GM12874 (cell line): ENCODE measurements at regions not wholly inside any gene's neighbourhood (a gene's known extent, or its start where the extent isn't known, plus 50 kb on each side); places are given as distances from the start of the nearest gene placed in this dataset.

ENCODE experiments used
- CTCF ChIP-seq: IDR thresholded peaks from 2 replicates; pipeline ENCODE4 v1.5.1; 2011; ENCODE audit warnings: low read depth, mild to moderate bottlenecking, control low read depth, low read length, moderate library complexity; ENCODE audit not compliant: insufficient read depth

GRCh38 chr1:191662746-191663145 is 495.5 kb upstream of the RGS18 start:
- no peak for TF ChIP-seq CTCF

- no peak for TF ChIP-seq CTCF
Observed at GRCh38 chr1:191668525-191668924, 489.7 kb upstream of the RGS18 start.

- TF ChIP-seq CTCF = no peak
Observed at GRCh38 chr1:191669629-191670028, 488.6 kb upstream of the RGS18 start.

- TF ChIP-seq CTCF = no peak
Observed at GRCh38 chr1:191671236-191671635, 487.0 kb upstream of the RGS18 start.

GRCh38 chr1:191674626-191675179 is 483.6 kb upstream of the RGS18 start:
- TF ChIP-seq CTCF = no peak

GRCh38 chr1:191675856-191676783 is 482.1 kb upstream of the RGS18 start:
- TF ChIP-seq CTCF = no peak

GRCh38 chr1:191685669-191686068 is 472.6 kb upstream of the RGS18 start:
- TF ChIP-seq CTCF = no peak
